ENCODE measurements at regions not wholly inside any gene's neighbourhood (a gene's known extent, or its start where the extent isn't known, plus 50 kb on each side); places are given as distances from the start of the nearest gene placed in this dataset.
"Not testable (repeated sequence)": the region's sequence is repeated elsewhere in the genome, so short reads cannot be mapped to it uniquely, and the experiment has no call there.

DNA sequence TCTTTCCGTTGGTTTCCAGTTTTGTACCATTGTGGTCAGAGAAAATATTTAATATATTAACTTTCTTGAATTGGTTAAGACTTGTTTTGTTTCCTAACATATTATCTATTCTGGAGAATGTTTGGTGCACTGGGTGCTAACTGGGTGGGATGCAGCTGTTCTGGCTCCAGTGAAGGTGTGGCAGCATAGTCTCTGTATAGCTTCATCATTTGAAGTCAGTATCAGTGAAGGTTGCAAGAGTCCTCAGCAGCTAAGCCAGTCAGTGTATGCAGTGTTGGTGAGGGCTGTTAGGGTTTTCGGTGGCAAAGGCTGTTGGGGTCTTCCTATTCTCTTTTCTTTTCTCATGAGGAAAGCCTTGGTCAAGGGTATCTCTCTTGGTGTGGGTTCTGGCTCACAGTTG lies 698.7 kb upstream of the ADGRL4 start:
- H3K9me3 ChIP-seq (ENCODE audit: insufficient read depth, low read length), result no peaks in the 10 kb centered on the region
- H2AFZ ChIP-seq (ENCODE audit: low read depth, low read length, severe bottlenecking), result peak overlapping the region; percentile 61
- H3K79me2 ChIP-seq (ENCODE audit: insufficient read depth, low read length), result no peaks in the 10 kb centered on the region
- H4K20me1 ChIP-seq (ENCODE audit: low read depth, low read length), result no peaks in the 10 kb centered on the region
- H3K27ac ChIP-seq (ENCODE audit: low read depth, low read length), result peak overlapping the region; percentile 20; the same call in 1 of the 2 replicates
- no peak overlapping the region for H3K4me2 ChIP-seq (ENCODE audit: low read depth, low read length, poor library complexity, severe bottlenecking)
- H3K9me2 ChIP-seq (replicated peaks; ENCODE audit: insufficient read depth, low read length), result no peaks in the 10 kb centered on the region
- H3K27me3 ChIP-seq (ENCODE audit: low read length), result no peaks in the 10 kb centered on the region
- no peak overlapping the region for H3K4me3 ChIP-seq (ENCODE audit: insufficient read depth, low read length, poor library complexity, severe bottlenecking)
- H3K36me3 ChIP-seq (ENCODE audit: low read length), result no peaks in the 10 kb centered on the region
- peaks cover 30% of the 10 kb centered on the region for H3F3A ChIP-seq (ENCODE audit: insufficient read depth)
- TF ChIP-seq, protein P1, sequence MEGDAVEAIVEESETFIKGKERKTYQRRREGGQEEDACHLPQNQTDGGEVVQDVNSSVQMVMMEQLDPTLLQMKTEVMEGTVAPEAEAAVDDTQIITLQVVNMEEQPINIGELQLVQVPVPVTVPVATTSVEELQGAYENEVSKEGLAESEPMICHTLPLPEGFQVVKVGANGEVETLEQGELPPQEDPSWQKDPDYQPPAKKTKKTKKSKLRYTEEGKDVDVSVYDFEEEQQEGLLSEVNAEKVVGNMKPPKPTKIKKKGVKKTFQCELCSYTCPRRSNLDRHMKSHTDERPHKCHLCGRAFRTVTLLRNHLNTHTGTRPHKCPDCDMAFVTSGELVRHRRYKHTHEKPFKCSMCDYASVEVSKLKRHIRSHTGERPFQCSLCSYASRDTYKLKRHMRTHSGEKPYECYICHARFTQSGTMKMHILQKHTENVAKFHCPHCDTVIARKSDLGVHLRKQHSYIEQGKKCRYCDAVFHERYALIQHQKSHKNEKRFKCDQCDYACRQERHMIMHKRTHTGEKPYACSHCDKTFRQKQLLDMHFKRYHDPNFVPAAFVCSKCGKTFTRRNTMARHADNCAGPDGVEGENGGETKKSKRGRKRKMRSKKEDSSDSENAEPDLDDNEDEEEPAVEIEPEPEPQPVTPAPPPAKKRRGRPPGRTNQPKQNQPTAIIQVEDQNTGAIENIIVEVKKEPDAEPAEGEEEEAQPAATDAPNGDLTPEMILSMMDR (IDR thresholded peaks at IDR 0.05; ENCODE audit: insufficient read depth, low read length, poor library complexity, severe bottlenecking), result no peak
- TF ChIP-seq EZH2phosphoT487 (conservative IDR thresholded peaks at IDR 0.05; ENCODE audit: low read length), result no peak
- no peak overlapping the region for H3K9ac ChIP-seq (ENCODE audit: low read length)

DNA sequence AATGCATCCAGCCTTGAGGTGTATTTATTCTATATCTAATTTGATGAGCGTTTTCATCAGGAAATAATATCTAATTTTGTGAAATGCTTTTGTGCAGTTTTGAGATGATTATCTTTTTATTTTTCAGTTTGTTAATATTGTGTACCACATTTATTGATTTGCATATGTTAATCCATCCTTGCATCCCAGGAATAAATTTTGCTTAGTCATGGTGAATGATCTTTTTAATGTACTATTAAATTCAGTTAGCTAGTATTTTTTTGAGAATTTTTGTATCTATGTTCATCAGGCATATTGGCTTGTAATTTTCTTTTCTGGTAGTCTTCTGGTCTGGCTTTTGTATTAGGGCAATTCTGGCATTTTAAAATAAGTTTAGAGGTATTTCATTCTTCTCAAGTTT lies 697.5 kb upstream of the ADGRL4 start:
- H3K4me2 ChIP-seq (ENCODE audit: low read depth, low read length, poor library complexity, severe bottlenecking), result no peak overlapping the region
- H4K20me1 ChIP-seq (ENCODE audit: low read depth, low read length), result no peaks in the 10 kb centered on the region
- H3K27ac ChIP-seq (ENCODE audit: low read depth, low read length), result no peak overlapping the region
- H3K79me2 ChIP-seq (ENCODE audit: insufficient read depth, low read length), result no peaks in the 10 kb centered on the region
- H3K27me3 ChIP-seq (ENCODE audit: low read length), result no peaks in the 10 kb centered on the region
- no peak overlapping the region for H3K4me3 ChIP-seq (ENCODE audit: insufficient read depth, low read length, poor library complexity, severe bottlenecking)
- no peaks in the 10 kb centered on the region for H3K9me2 ChIP-seq (replicated peaks; ENCODE audit: insufficient read depth, low read length)
- no peak overlapping the region for H2AFZ ChIP-seq (ENCODE audit: low read depth, low read length, severe bottlenecking)
- H3F3A ChIP-seq (ENCODE audit: insufficient read depth), result peaks cover 19% of the 10 kb centered on the region
- TF ChIP-seq, protein P1 (IDR thresholded peaks at IDR 0.05; ENCODE audit: insufficient read depth, low read length, poor library complexity, severe bottlenecking), result no peak
- TF ChIP-seq EZH2phosphoT487 (conservative IDR thresholded peaks at IDR 0.05; ENCODE audit: low read length), result no peak
- no peaks in the 10 kb centered on the region for H3K36me3 ChIP-seq (ENCODE audit: low read length)
- no peaks in the 10 kb centered on the region for H3K9me3 ChIP-seq (ENCODE audit: insufficient read depth, low read length)
- H3K9ac ChIP-seq (ENCODE audit: low read length), result no peak overlapping the region

DNA sequence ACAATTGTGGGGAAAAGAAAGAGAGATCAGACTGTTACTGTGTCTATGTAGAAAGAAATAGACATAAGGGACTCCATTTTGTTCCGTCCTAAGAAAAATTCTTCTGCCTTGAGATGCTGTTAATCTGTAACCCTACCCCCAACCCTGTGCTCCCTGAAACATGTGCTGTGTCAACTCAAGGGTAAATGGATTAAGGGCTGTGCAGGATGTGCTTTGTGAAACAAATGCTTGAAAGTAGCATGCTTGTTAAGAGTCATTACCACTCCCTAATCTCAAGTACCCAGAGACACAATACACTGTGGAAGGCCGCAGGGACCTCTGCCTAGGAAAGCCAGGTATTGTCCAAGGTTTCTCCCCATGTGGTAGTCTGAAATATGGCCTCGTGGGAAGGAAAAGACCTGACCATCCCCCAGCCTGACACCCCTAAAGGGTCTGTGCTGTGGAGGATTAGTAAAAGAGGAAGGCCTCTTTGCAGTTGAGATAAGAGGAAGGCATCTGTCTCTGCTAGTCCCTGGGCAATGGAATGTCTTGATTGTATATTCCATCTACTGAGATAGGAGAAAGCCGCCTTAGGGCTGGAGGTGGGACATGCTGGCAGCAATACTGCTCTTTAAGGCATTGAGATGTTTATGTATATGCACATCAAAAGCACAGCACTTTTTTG lies 695.9 kb upstream of the ADGRL4 start:
- H3K9me3 ChIP-seq (ENCODE audit: insufficient read depth, low read length); H3K27me3 ChIP-seq (ENCODE audit: low read length); H3K9me2 ChIP-seq (replicated peaks; ENCODE audit: insufficient read depth, low read length); H3K9ac ChIP-seq (ENCODE audit: low read length); H2AFZ ChIP-seq (ENCODE audit: low read depth, low read length, severe bottlenecking); H3K79me2 ChIP-seq (ENCODE audit: insufficient read depth, low read length); H3K36me3 ChIP-seq (ENCODE audit: low read length); H3K4me3 ChIP-seq (ENCODE audit: insufficient read depth, low read length, poor library complexity, severe bottlenecking); H3K4me2 ChIP-seq (ENCODE audit: low read depth, low read length, poor library complexity, severe bottlenecking); H4K20me1 ChIP-seq (ENCODE audit: low read depth, low read length); H3F3A ChIP-seq (ENCODE audit: insufficient read depth); H3K27ac ChIP-seq (ENCODE audit: low read depth, low read length): not testable (repeated sequence)

DNA sequence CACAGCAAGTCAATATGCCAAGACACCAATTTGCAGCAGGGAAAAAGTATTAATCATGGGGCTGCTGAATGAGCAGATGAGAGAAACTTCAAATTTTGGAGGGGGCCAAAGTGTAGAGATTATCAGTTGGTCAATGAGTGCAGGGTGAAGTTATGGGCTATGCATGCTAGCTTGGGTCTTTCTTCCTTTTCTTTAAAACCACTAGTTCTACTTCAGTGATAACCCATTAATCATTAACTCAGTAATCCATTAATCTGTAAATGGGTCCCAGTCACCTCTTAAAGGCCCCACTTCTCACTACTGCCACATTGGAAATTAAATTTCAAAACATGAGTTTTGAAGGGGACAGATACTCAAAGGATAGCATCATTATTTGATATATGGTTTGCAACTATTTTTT lies 688.6 kb upstream of the ADGRL4 start:
- no peaks in the 10 kb centered on the region for H3F3A ChIP-seq (ENCODE audit: insufficient read depth)
- H4K20me1 ChIP-seq (ENCODE audit: low read depth, low read length), result no peaks in the 10 kb centered on the region
- no peak overlapping the region for H3K4me2 ChIP-seq (ENCODE audit: low read depth, low read length, poor library complexity, severe bottlenecking)
- H3K36me3 ChIP-seq (ENCODE audit: low read length), result no peaks in the 10 kb centered on the region
- H3K9me2 ChIP-seq (replicated peaks; ENCODE audit: insufficient read depth, low read length), result no peaks in the 10 kb centered on the region
- H3K27me3 ChIP-seq (ENCODE audit: low read length), result no peaks in the 10 kb centered on the region
- no peaks in the 10 kb centered on the region for H3K79me2 ChIP-seq (ENCODE audit: insufficient read depth, low read length)
- H2AFZ ChIP-seq (ENCODE audit: low read depth, low read length, severe bottlenecking), result no peak overlapping the region
- no peaks in the 10 kb centered on the region for H3K9me3 ChIP-seq (ENCODE audit: insufficient read depth, low read length)
- TF ChIP-seq EZH2phosphoT487 (conservative IDR thresholded peaks at IDR 0.05; ENCODE audit: low read length), result no peak
- TF ChIP-seq, protein P1 (IDR thresholded peaks at IDR 0.05; ENCODE audit: insufficient read depth, low read length, poor library complexity, severe bottlenecking), result no peak
- H3K27ac ChIP-seq (ENCODE audit: low read depth, low read length), result no peak overlapping the region
- no peak overlapping the region for H3K4me3 ChIP-seq (ENCODE audit: insufficient read depth, low read length, poor library complexity, severe bottlenecking)
- no peak overlapping the region for H3K9ac ChIP-seq (ENCODE audit: low read length)

Data from SU-DHL-6 (cell line).